Left forelimb (tissue), 1 donor: ENCODE measurements at regions not wholly inside any gene's neighbourhood (a gene's known extent, or its start where the extent isn't known, plus 50 kb on each side); places are given as distances from the start of the nearest gene placed in this dataset.

Experiments
- DNase-seq: peaks from one replicate; pipeline ENCODE4 v3.0.0-alpha.2; 2018; ENCODE audit warnings: low spot score

DNA sequence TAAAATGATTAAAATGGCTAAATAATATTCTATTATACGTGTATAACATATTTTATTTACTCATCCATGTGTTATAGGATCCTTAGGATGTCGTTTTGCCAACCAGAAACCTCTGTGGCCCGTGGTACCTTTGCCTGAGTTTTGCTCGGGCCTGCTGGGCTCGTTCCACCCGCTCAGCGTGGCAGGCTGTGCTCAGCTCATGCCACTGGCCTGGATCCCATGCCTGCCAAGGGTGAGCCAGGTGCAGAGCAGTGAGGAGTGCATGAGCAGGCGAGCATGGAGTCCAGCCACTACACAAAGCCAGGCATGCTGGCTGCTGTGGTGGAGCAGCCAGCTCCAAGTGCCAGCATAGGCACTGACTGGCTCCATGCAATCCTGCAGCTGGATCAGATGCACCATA is 417.2 kb downstream of the TTLL7 start:
- no peak for DNase-seq

DNA sequence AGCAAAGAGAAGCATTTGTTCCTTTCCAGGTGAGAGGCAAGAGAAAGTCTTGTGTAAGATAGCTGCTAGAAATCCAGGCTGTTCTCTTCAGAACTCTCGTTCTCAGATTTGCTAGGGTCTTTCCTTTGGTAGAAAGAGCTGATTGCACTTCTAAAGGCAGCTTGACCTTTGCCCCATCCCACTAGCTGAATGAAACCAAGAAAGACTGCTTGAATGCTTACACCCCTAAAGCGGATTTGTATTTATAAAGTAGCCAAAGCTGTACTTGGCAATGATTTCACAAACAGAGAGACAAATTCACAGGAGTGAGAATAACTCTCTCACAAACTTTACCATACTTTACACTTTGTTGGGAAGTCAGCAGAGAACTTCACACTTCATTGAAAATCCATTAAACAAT is 424.1 kb downstream of the TTLL7 start:
- no peak for DNase-seq

DNA sequence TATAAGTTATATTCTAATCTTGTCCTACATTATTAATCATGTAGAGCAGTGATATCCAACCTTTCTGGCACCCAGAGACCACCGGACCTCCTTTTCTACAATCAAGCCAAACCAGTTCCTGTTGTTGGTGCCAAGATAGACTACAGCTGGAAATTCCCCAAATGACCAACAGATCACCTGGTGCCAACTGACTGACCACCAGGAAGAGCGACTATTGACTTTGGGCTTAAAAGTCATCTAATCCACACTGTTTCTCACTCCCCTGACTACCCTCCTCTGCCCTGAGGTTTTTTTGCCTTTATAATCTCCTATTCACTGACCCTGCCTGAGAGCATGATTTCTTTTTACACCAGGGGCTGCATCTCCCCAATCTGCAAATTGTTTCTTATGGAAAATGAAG is 425.2 kb downstream of the TTLL7 start:
- no peak for DNase-seq

DNA sequence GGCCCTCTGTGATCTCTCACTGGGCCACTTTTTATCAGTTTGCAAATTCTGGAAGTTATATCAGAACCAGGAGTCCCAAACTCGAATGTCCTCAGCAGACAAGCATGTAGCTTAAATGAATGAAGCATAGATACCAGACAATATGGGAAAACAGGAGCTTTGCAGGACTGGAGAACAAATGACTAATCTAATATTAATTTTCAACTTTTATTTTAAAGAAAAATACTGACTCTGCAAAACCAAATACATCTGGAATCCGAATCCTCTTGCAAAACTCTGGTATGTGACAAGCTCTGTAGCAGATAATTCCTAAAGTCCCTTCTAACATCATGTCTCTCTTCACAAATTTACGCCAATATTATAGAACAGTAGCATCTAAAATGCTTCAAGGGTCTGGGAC is 427.4 kb downstream of the TTLL7 start:
- DNase-seq: no peak

DNA sequence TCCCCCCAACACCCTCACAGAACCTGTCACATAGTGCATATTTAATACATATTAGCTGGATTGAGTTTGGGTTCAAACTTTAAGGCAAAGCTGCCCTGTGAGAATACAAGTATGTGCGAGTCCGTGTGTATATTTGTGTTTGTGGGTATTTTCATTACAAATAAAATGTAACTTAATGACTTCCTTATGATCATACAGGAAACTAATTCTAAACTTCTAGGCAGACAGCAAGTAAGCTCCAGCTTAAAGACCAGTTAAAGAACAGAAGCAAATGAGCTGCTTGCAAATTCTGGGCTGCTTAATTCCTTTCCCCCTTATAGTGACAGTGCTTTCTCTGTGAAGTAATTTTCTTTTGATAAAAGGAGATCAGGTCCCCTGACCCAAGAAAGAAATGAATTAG is 437.6 kb downstream of the TTLL7 start:
- DNase-seq: no peak

DNA sequence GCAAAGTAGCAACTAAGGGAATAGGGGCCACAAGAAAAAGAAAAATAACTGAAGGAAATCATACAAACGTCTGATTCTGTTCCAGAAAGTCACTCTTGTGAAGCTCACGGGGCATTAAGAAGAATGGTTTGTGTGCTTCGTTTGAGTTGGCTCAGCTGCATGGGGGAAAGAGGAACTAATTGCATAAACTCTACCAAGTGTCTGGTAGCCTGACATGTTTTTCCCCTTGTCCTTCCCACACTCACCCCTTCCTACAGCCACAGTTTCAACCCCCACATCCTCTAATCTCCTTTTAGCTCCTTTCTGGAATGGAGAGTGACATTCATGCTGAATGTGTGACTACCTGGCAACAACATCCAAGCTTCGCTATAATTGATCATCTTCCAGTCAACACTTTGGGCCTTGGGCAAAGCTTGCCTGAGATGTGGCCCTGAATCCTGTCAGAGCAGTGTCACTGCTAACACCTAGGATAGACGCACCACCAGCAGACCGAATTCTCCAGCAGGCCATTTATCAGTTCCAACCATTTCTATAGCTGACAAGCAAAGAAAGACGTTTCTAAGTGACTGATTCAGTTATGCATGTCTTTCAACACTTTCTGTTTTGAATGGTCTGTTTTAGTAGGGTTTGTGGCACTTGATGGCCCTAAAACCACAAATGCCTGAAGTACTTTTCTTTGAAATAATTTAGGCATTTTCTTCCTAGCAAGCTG is 439.6 kb downstream of the TTLL7 start:
- no peak for DNase-seq

DNA sequence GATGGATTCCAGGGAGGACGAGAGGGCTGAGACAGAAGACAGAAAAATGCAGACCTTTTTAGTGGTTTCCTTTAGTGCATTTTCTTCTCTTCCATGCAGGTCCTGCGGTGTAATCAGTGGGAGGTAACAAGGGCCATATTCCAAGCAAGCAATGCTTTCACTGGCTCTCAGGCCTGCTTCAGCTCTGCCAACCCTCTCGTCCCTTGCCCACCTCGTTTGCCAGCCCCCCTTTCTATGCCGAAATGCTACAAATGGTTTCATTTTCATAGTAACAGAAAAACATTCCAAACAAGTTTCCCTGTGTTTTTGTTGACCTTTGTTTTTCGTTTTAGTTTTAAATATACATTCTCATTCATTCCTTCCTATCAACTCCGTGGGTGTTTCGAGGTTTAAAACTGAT is 443.1 kb downstream of the TTLL7 start:
- no peak for DNase-seq

DNA sequence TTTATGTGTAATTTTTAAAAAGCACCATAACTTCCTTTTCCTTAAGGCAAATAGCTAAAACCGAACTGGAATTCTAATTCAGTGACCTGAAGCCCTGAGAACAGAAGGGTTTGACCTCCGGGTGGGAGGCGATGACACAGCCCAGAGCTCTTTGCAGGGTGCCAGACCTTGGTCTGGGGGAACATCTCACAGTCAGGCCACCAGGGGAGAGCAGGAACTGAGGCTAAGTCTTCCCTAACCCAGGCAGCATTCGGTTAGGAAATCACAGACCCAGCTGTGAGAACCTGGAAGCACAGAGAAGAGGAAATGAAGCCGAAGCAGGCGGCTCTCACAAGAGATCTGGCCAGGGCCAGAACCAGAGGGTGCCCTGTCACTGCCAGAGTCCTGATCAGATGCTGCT is 444.8 kb downstream of the TTLL7 start:
- no peak for DNase-seq

DNA sequence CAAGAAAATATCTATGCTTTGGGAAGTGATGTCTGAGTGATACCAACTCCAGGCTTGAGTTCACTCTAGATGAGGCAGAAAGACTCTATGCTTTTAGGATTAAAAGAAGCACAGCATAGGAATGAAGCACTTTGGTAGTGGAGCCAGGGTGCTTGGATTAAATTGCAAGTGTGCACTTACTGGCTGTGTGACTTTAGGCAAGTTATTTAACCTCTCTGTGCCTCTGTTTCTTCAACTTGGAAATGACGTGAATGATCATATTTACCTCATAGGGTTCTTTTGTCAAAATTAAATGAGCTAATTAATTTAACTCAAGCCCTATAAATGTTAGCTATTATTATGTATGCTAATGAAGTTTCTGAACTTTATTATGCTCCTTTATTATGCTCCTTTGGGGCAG is 446.1 kb downstream of the TTLL7 start:
- DNase-seq: no peak

DNA sequence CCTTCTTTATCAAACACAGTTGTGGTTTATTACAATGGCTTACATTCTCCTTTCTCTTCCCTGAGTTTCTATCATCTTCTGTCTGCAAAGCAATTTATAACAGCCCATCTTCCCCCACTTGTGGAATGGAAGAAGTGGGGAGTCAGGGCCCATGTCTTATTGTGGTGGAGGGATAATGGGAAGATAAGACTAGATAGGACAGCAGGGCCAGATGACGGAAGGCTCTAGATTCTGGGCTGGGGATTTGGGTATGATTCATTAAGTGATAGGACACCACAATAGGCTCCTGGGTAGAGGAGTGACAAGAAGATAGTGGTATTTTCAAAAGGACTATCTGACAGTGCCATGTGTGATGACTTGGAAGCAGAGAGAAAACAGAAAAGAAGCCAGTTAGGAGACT is 450.6 kb downstream of the TTLL7 start:
- DNase-seq: no peak

DNA sequence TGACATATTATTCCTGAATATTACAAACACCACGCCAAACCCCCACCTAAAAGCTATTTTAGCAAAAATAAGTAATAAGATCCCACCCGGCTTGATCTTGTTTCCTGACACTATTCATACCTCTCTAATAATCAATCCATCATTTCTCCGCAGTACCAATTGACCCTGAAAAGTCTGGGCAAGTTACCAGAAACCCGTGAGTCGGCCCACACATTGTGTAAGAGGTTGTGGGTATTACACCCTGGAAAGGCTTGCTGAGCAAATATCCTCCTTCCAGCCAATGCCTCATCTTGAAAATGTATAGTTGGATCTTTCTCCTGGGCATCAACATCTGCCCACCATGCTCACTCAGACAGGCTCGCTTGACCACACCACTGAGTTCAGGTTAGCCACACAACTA is 451.0 kb downstream of the TTLL7 start:
- DNase-seq: no peak

DNA sequence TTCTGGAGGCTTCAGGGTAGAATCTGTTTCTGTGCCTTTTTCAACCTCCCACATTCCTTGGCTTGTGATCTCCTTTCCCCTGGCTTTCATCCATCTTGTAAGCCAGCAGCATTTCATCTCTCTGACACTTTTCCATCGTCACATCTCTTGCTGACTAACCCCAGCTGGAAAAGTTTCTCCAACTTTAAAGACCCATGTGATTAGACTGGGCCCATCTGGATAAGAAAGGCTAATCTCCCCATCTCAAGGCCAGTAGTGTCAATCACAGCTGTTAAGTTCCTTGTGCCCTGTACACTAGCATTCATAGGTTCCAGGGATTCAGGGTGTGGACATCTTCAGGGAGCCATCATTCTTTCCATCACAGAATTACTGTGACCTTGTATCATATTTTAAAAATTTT is 452.1 kb downstream of the TTLL7 start:
- no peak for DNase-seq

DNA sequence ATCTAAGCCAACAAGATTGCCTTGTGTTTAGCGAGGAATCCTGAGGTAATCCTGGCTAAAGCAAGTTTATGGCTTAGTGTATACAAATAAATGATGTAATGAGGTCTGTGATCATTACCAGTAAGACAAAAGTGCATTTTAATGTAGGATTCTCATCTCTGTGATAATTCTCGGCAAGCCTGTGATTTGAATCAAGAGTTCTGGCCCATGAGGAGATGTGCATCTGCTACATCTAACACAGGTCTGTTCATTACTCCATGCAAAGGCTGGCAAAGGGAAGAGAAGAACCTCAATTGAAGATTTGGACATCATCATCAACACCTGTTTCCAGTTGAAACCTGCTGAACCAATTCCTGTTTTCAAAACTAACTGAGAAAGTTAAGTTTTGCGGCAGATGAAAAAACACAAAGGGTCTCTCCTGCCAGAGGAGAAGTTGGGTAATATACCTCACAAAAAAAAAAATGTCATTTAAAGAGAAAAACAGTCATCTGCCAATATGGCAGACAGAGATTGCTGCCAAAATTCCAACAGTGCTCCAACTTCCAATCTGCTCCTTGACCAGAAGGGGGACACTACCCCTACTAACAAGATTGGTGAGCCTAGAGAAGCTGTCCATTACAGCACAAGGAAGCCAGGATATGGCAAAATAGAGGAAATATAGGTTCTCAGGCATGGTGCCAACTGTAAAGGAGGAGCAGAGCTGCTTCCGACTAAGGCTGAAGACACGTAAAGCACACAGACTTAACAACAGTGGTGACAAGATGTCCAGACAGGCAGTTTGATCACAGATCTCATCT is 453.7 kb downstream of the TTLL7 start:
- DNase-seq: no peak

DNA sequence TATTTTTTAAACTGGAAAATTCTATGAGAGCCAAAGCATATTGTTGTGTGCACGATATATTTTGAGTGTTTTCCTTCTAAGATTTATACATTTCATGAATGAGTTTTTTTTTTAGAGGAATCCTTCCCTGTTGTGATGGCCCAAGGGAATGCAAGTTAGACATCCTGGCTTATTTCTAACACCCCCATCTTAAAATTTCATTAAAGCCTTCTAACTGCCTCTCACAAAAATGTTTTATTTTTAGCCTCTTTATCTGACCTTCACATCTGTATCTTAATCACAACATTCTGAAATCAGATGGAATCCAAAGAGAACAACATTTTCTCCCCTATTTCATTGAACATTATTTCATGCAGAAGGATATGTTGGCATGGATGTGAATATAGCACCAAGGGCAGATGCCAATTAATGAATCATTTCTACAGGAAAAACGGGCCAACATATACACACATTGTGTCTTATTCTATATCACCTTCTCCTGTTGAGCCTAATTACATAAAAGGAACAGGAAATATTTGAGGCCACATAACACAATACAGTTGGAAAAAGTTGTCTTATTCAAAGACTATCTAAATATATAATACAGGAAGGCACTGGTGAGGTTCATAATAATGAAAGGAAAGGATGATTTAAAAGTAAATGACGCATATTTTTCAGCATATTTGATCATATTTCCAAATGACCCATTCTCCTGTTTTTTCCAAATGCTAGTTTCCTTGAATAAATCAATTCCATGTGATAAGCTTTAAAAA is 455.5 kb downstream of the TTLL7 start:
- DNase-seq: no peak

DNA sequence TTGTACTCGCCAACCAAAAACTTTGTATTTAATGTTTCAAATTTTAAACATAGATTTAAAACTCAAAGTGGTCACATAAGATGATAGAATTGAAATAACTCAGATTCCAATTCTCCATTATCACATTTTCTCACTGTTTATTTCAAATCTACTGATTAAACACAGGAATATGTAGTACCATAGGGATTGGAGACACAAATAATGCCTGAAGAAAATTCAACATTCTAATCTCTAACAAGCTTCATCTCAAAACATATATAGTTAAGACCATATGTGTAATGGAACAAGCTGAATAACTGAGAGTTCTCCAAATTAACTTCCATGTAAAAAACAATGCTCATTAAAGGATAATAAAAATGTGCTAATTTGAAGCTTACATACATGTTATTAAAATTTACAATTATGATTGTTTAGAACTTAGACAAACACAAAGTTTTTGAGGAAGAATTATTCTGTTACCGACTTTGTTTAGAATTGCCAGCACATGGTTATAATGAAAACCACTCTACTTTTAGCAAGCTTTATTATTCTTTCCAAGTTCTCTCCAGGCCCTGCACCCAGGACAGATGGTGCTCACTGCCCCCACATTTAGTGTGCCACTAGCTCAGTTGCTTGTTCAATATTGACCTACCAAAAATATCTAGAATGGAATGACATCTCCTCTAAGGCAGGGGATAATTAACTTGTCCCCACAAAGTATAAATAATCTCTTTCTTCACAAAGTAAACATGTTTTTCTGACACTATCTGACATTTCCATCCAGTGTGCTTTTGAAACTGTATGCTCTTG is 467.2 kb downstream of the TTLL7 start:
- DNase-seq: no peak

DNA sequence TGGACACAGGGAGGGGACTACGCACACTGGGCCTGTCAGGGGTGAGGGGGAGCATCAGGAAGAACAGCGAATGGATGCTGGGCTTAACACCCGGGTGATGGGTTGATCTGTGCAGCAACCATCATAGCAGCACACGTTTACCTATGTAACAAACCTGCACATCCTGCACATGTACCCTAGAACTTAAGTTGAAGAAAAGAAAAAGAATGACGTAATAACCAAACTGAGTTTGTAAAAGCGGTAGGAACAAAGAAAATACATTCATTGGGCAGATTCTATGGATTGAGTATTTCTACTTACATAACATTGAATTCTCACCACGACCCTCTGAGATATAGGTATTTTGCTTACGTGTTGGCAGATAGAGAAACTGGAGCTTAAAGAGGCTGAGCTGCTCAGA is 468.4 kb downstream of the TTLL7 start:
- no peak for DNase-seq

DNA sequence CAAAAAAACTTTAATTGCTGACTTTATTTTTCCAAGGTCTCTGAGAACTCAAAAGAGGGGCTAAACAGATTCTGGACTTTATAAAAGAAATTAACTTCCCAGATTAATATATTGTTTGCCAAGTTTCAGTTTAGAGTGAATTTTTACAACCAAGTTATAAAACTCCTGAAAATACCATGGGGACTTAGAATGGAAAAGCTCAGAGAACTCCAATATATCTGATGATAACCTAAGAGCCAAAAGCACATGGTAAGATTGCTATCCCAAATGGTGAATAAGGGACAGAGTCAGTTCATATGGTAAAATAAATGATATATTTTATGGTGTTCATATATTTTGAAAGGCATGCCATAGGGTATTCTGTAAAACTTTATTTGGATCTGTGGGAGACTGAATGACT is 470.9 kb downstream of the TTLL7 start:
- no peak for DNase-seq

DNA sequence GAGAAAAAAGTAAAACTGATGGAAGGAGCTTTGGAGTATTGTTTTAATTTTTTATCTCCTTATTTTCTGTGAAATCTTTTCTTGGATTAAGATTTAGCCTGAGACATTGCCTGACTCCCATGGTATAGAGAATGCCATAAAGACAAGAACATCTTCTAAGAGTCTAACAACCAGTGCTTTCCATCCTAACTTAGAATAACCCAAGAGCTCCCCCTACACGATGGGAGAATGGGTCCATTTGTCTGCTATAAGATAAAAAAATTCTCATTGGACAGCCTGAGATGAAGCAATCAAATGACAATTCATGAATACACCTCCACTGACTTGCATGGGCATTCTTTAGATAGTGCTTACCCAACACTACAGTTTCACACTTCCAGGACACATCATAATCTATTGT is 478.1 kb downstream of the TTLL7 start:
- no peak for DNase-seq

DNA sequence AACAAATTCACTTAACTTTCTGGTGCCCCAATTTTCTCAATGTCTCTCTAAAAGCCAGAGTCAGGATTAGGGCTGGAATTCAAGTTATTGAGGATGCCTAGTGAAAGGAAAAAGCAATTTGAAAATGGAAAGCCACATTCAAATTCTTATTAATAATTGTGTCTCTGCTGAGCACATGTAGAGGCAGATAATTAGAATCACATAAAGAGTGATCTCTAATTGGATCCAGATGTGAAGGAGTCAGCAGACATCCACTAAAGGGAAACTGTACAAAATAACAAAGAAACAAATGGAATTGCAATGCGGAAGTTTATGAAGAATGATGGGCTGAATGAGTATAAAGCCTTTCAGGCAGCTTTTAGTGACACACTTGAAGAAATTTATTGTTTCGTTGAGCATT is 482.6 kb downstream of the TTLL7 start:
- DNase-seq: no peak

DNA sequence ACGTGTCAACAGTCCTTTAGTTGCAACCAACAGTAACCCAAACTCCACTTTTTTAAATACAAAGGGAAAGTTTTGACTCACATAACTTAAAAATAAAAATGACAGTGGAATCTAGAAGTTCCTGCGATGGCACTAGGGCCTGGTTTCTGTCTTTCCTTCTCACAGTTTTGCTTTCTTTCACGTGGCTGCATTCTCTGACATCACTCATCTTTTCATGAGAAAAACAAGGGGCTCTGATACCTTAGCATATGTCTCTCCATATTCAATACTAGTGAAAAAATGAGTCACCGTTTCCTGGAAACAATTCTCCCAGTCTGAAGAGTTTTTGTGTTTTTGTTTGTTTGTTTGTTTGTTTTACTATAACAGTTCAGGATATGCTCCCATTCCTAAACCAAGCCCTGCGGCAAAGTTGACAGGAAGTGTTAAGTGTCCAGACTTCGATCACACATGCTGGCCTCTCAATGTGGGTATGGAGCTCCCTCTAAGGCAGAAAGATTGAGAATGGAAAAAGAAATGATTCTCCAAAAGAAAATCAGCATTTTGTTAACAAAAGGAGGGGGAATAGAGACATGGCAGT is 483.3 kb downstream of the TTLL7 start:
- DNase-seq: no peak

DNA sequence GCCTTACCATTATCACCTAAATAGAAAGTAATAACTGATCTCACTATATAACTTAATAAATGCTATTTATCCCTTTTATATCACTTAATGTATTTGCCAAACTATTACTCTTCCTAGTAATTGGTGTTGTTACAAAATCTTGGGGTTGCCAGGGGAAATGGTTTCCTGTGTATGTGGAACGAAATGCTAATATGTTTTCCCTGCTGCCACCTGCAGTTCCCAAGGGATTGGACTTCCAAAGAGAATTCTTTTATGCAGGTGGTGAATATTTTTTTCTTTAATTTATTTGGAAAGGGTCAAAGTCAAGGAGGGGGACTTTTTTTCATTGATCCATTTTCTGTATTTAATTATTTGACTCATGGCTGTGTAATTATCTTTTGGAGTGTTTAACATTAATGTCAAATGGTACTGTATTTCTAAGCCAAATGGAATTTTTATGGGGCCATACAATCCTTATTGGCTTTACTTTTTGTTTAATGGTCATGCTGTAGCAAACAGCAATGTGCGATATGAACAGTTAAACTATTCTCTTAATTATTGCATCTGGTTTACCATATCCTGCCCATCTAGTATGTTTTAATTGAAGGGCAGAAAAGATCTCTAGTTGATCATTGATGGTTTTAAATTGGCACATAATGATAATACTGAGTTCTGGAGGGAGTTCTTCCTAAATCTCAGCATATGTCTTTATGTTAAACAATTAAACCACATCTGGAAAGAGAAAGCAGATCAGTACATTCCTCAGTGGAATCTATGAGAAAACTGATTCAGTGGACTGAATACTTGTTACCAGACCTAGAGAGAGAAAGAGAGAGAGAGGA is 486.3 kb downstream of the TTLL7 start:
- DNase-seq: no peak
